Panc1 (cell line): ENCODE measurements at regions not wholly inside any gene's neighbourhood (a gene's known extent, or its start where the extent isn't known, plus 50 kb on each side); places are given as distances from the start of the nearest gene placed in this dataset.

Source experiments
- ATAC-seq: fragments of 200-7000 bp; cut with Tn5 transposase; 2 replicates; pipeline ENCODE4 v1.9.1; 2020; ENCODE audit warnings: mild to moderate bottlenecking, moderate library complexity
- BruUV-seq: library from RNA; stranded (reverse); fragments of 400-500 nt; replicated peaks from 2 replicates; lab custom pipeline; 2021; lab: Mats Ljungman, UMichigan
- CTCF ChIA-PET: fragments of 300-600 bp; sonication (Branson Sonifier 250); formaldehyde crosslinking; loops from one replicate; lab custom pipeline; 2022; ENCODE audit warnings: antibody characterized with exemption; lab: Charles Lee
- POLR2A ChIA-PET: fragments of 300-600 bp; sonication (Branson Sonifier 250); formaldehyde crosslinking; loops from one replicate; lab custom pipeline; 2022; ENCODE audit warnings: antibody characterized with exemption; lab: Charles Lee
- DNase-seq: peaks from one replicate; pipeline ENCODE4 v3.0.0-alpha.2; 2010; ENCODE audit warnings: low read depth, low spot score
- H3K27ac ChIP-seq: 2 replicates; pipeline ENCODE4 v1.5.1; 2011; ENCODE audit warnings: mild to moderate bottlenecking, low read length, inconsistent platforms
- H3K27me3 ChIP-seq: fragments of 200-500 bp; sonication (Bioruptor generic); 2 replicates; pipeline ENCODE4 v1.6.0; 2014; ENCODE audit warnings: low read length, inconsistent platforms; ENCODE audit not compliant: control insufficient read depth, insufficient read depth
- H3K36me3 ChIP-seq: fragments of 200-500 bp; sonication (Bioruptor generic); 2 replicates; pipeline ENCODE4 v1.5.1; 2014; ENCODE audit warnings: inconsistent platforms, mild to moderate bottlenecking, low read length, moderate library complexity; ENCODE audit not compliant: control insufficient read depth, insufficient read depth
- H3K4me1 ChIP-seq: 2 replicates; pipeline ENCODE4 v1.5.1; 2011; ENCODE audit warnings: inconsistent platforms, mild to moderate bottlenecking, low read length, moderate library complexity; ENCODE audit not compliant: control insufficient read depth, insufficient read depth
- H3K4me3 ChIP-seq, 2 experiments: 2 replicates each; pipeline ENCODE4 v1.5.1; 2011 to 2012; ENCODE audit warnings: low read depth in 2 of 2, low read length in 2 of 2, mild to moderate bottlenecking in 2 of 2, inconsistent platforms in 1 of 2, moderate library complexity in 1 of 2
- H3K9me3 ChIP-seq: fragments of 200-500 bp; sonication (Bioruptor generic); 2 replicates; pipeline ENCODE4 v1.5.1; 2014; ENCODE audit warnings: low read depth, mild to moderate bottlenecking, inconsistent platforms, low read length, moderate library complexity; ENCODE audit not compliant: control insufficient read depth, insufficient read depth
- CTCF ChIP-seq: fragments of 450-650 bp; IDR thresholded peaks from 2 replicates; pipeline ENCODE4 v1.5.1; 2017; ENCODE audit warnings: mild to moderate bottlenecking
- POLR2AphosphoS5 ChIP-seq: IDR thresholded peaks from 2 replicates; pipeline ENCODE4 v1.6.1; 2012; ENCODE audit warnings: mild to moderate bottlenecking, low read depth, low read length, moderate library complexity
- REST ChIP-seq, 2 experiments: IDR thresholded peaks; 2 replicates each; pipeline ENCODE4 v1.6.1; 2011 to 2012; ENCODE audit warnings: low read depth in 2 of 2, control low read depth in 1 of 2, low read length in 1 of 2, mild to moderate bottlenecking in 1 of 2, moderate library complexity in 1 of 2; ENCODE audit not compliant: insufficient read depth in 1 of 2
- SIN3A ChIP-seq: IDR thresholded peaks from 2 replicates; pipeline ENCODE4 v1.6.1; 2012; ENCODE audit warnings: low read depth, mild to moderate bottlenecking, low read length, moderate library complexity, borderline replicate concordance; ENCODE audit not compliant: insufficient read depth
- TCF7L2 ChIP-seq: IDR thresholded peaks from 2 replicates; pipeline ENCODE4 v1.6.1; 2011; ENCODE audit warnings: mild to moderate bottlenecking, low read depth, low read length, inconsistent platforms
- in situ Hi-C: cut with HindIII; loops from 2 replicates; pipeline ENCODE4 v1.10.0; 2016; ENCODE audit warnings: low sequenced_read_pairs, low pct_unique_long_range_greater_than_20kb
- intact Hi-C: fragments of 100-400 bp; cut with micrococcal nuclease; formaldehyde crosslinking; loops from one replicate; pipeline ENCODE4 v1.10.0; 2022; ENCODE audit not compliant: unreplicated experiment

- no peaks in the 10 kb centered on the region for H3K27me3 ChIP-seq
- no peaks in the 10 kb centered on the region for H3K9me3 ChIP-seq
- H3K36me3 ChIP-seq, result no peaks in the 10 kb centered on the region
- ATAC-seq, result no peak
- no peak overlapping the region for H3K4me3 ChIP-seq
- no peaks in the 10 kb centered on the region; the same call in 1 of the 2 replicates for H3K4me1 ChIP-seq
- TF ChIP-seq TCF7L2 (no peak), CTCF (no peak), SIN3A (no peak), POLR2AphosphoS5 (no peak), REST (IDR thresholded peaks at IDR 0.05; ENCODE audit: insufficient read depth in 1 of 2, low read depth in 2 of 2, low read length in 1 of 2) (no peak)
- no peak for DNase-seq
- intact Hi-C loops, result no loop called here
- in situ Hi-C loops, result no loop called here
- CTCF ChIA-PET, result no interaction called here
- POLR2A ChIA-PET, result no interaction called here
- no TSS peak for BruUV-seq
- no peak overlapping the region for H3K27ac ChIP-seq
These were observed 360.6 kb downstream of the EFNA5 start for GRCh38 chr5:107310181-107310580.

- Histone ChIP-seq H3K4me3 (no peak overlapping the region), H3K36me3 (no peaks in the 10 kb centered on the region), H3K27me3 (no peaks in the 10 kb centered on the region), H3K9me3 (no peaks in the 10 kb centered on the region), H3K4me1 (no peaks in the 10 kb centered on the region; the same call in 1 of the 2 replicates), H3K27ac (no peak overlapping the region)
- no peak for DNase-seq
- no peak for TF ChIP-seq SIN3A
- 0 out of 2 replicates have a peak, but pooled peaks have one; percentile 4 for TF ChIP-seq CTCF
- no peak for TF ChIP-seq POLR2AphosphoS5
- ATAC-seq, result no peak
- POLR2A ChIA-PET, result interaction anchor here (0.6 kb wide), 1 partner anchor 535 kb away, joined by 3 read pairs; no protein-coding TSS in a partner anchor
- intact Hi-C loops (no loop called here), in situ Hi-C loops (no loop called here)
- no TSS peak for BruUV-seq
- CTCF ChIA-PET, result no interaction called here
These were observed 364.1 kb downstream of the EFNA5 start for GRCh38 chr5:107306594-107306993.
